VCaP (cell line): ENCODE measurements at regions not wholly inside any gene's neighbourhood (a gene's known extent, or its start where the extent isn't known, plus 50 kb on each side); places are given as distances from the start of the nearest gene placed in this dataset.

Source experiments
- H3K27ac ChIP-seq: fragments of 450-650 bp; 2 replicates; pipeline ENCODE4 v1.5.1; 2017
- TF ChIP-seq, protein P1 (sequence below): fragments of 450-650 bp; conservative IDR thresholded peaks from 2 replicates; pipeline ENCODE4 v1.5.1; 2017; ENCODE audit warnings: mild to moderate bottlenecking, moderate library complexity

DNA sequence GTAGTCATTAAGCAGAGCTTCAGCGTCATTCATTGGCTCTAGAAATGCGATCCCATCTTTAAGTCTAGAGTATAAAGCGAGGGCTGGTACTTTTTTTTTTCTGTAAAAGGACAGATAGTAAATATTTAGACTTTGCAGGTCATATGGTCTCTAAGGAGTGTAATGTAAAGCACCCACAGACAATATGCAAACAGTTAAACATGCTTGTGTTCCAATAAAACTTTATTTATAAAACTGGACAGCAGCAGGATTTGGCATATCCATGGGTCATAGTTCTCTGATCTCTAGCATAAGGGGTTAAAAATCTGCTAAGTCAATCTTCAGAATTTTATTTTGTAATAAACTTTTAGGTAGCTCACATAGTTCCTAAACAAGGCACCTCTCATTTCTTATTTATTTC, 226.8 kb upstream of the TBC1D5 start:
- TF ChIP-seq, protein P1, sequence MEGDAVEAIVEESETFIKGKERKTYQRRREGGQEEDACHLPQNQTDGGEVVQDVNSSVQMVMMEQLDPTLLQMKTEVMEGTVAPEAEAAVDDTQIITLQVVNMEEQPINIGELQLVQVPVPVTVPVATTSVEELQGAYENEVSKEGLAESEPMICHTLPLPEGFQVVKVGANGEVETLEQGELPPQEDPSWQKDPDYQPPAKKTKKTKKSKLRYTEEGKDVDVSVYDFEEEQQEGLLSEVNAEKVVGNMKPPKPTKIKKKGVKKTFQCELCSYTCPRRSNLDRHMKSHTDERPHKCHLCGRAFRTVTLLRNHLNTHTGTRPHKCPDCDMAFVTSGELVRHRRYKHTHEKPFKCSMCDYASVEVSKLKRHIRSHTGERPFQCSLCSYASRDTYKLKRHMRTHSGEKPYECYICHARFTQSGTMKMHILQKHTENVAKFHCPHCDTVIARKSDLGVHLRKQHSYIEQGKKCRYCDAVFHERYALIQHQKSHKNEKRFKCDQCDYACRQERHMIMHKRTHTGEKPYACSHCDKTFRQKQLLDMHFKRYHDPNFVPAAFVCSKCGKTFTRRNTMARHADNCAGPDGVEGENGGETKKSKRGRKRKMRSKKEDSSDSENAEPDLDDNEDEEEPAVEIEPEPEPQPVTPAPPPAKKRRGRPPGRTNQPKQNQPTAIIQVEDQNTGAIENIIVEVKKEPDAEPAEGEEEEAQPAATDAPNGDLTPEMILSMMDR: no peak
- no peak overlapping the region for H3K27ac ChIP-seq

- H3K27ac ChIP-seq: no peak overlapping the region
- TF ChIP-seq, protein P1: no peak
Observed at GRCh38 chr3:17967953-17968607, 225.6 kb upstream of the TBC1D5 start.

- no peak overlapping the region for H3K27ac ChIP-seq
- TF ChIP-seq, protein P1: no peak
Observed at GRCh38 chr3:17967111-17967510, 224.7 kb upstream of the TBC1D5 start.

DNA sequence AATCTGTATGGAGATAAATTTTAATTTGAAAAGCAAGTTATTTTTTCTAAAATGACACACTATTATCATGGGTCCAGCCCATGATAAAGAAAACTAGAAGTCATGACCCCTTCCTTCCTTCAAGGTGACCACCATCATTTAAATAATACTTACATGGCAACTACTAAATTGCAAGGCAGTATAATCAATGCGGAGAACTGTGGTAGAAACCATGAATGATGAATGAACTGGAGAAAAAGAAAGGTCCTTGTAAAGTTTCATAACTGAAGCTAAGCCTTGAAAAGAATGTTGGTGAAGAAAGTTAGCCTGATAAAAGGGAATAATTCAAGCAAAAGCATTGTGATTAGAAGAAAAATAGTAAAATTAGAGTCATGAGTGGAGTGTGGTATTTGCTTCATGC, 222.9 kb upstream of the TBC1D5 start:
- TF ChIP-seq, protein P1: no peak
- no peak overlapping the region for H3K27ac ChIP-seq

- TF ChIP-seq, protein P1: no peak
- no peak overlapping the region for H3K27ac ChIP-seq
Observed at GRCh38 chr3:17964108-17964507, 221.7 kb upstream of the TBC1D5 start.

- TF ChIP-seq, protein P1: no peak
- no peak overlapping the region for H3K27ac ChIP-seq
Observed at GRCh38 chr3:17955411-17955810, 213.0 kb upstream of the TBC1D5 start.

GRCh38 chr3:17954801-17955200, 212.4 kb upstream of the TBC1D5 start:
- no peak overlapping the region for H3K27ac ChIP-seq
- TF ChIP-seq, protein P1: no peak
